ENCODE measurements at regions not wholly inside any gene's neighbourhood (a gene's known extent, or its start where the extent isn't known, plus 50 kb on each side); places are given as distances from the start of the nearest gene placed in this dataset.

GRCh38 chr16:82358606-82359221 is 188.7 kb upstream of the MPHOSPH6 start:
- no peak for DNase-seq (ENCODE audit: low spot score)

GRCh38 chr16:82358161-82358560 is 188.1 kb upstream of the MPHOSPH6 start:
- no peak for DNase-seq (ENCODE audit: low spot score)

GRCh38 chr16:82357237-82357636 is 187.2 kb upstream of the MPHOSPH6 start:
- DNase-seq (ENCODE audit: low spot score) = no peak

GRCh38 chr16:82350560-82350959 is 180.5 kb upstream of the MPHOSPH6 start:
- no peak for DNase-seq (ENCODE audit: low spot score)

GRCh38 chr16:82345318-82345717 is 175.3 kb upstream of the MPHOSPH6 start:
- no peak for DNase-seq (ENCODE audit: low spot score)

- DNase-seq (ENCODE audit: low spot score) = no peak
Observed at GRCh38 chr16:82344157-82344556, 174.1 kb upstream of the MPHOSPH6 start.

- no peak for DNase-seq (ENCODE audit: low spot score)
Observed at GRCh38 chr16:82341146-82341669, 171.2 kb upstream of the MPHOSPH6 start.

- DNase-seq (ENCODE audit: low spot score) = no peak
Observed at GRCh38 chr16:82340531-82340930, 170.5 kb upstream of the MPHOSPH6 start.

- DNase-seq (ENCODE audit: low spot score) = no peak
Observed at GRCh38 chr16:82337355-82337754, 167.3 kb upstream of the MPHOSPH6 start.

GRCh38 chr16:82331974-82332750 is 162.1 kb upstream of the MPHOSPH6 start:
- no peak for DNase-seq (ENCODE audit: low spot score)

- no peak for DNase-seq (ENCODE audit: low spot score)
Observed at GRCh38 chr16:82331397-82331796, 161.4 kb upstream of the MPHOSPH6 start.

GRCh38 chr16:82329504-82330192 is 159.6 kb upstream of the MPHOSPH6 start:
- no peak for DNase-seq (ENCODE audit: low spot score)

GRCh38 chr16:82328881-82329469 is 159.0 kb upstream of the MPHOSPH6 start:
- DNase-seq (ENCODE audit: low spot score) = no peak

GRCh38 chr16:82323171-82323570 is 153.1 kb upstream of the MPHOSPH6 start:
- no peak for DNase-seq (ENCODE audit: low spot score)

GRCh38 chr16:82322177-82322576 is 152.2 kb upstream of the MPHOSPH6 start:
- DNase-seq (ENCODE audit: low spot score) = no peak

- no peak for DNase-seq (ENCODE audit: low spot score)
Observed at GRCh38 chr16:82319038-82319437, 149.0 kb upstream of the MPHOSPH6 start.

GRCh38 chr16:82317411-82318167 is 147.6 kb upstream of the MPHOSPH6 start:
- no peak for DNase-seq (ENCODE audit: low spot score)

- DNase-seq (ENCODE audit: low spot score) = no peak
Observed at GRCh38 chr16:82313754-82314153, 143.7 kb upstream of the MPHOSPH6 start.

- DNase-seq (ENCODE audit: low spot score) = no peak
Observed at GRCh38 chr16:82311528-82311927, 141.5 kb upstream of the MPHOSPH6 start.

GRCh38 chr16:82302042-82302727 is 132.2 kb upstream of the MPHOSPH6 start:
- no peak for DNase-seq (ENCODE audit: low spot score)

- no peak for DNase-seq (ENCODE audit: low spot score)
Observed at GRCh38 chr16:82301146-82301755, 131.2 kb upstream of the MPHOSPH6 start.
